GM23338 (cell line): ENCODE measurements at regions not wholly inside any gene's neighbourhood (a gene's known extent, or its start where the extent isn't known, plus 50 kb on each side); places are given as distances from the start of the nearest gene placed in this dataset.

Experiments used
- ATAC-seq: fragments of 200-7000 bp; cut with Tn5 transposase; 3 replicates; pipeline ENCODE4 v1.9.1; 2020
- DNase-seq: peaks from one replicate; pipeline ENCODE4 v3.0.0-alpha.2; 2015; ENCODE audit warnings: low spot score
- H2AFZ ChIP-seq: fragments of 200-600 bp; sonication (generic); 2 replicates; pipeline ENCODE4 v1.8.0; 2016; ENCODE audit warnings: antibody characterized with exemption, mild to moderate bottlenecking, moderate library complexity
- H3F3A ChIP-seq: fragments of 200-600 bp; sonication (generic); replicated peaks from 2 replicates; pipeline ENCODE4 v1.8.0; 2017; ENCODE audit warnings: antibody characterized with exemption, mixed run types, low read depth
- H3K27ac ChIP-seq: fragments of 200-600 bp; sonication (generic); 2 replicates; pipeline ENCODE4 v1.6.1; 2016; ENCODE audit warnings: low read depth
- H3K27me3 ChIP-seq: fragments of 200-600 bp; sonication (generic); 2 replicates; pipeline ENCODE4 v1.8.0; 2016; ENCODE audit warnings: mild to moderate bottlenecking, mixed run types, moderate library complexity; ENCODE audit not compliant: insufficient read depth
- H3K36me3 ChIP-seq: fragments of 200-600 bp; sonication (generic); 2 replicates; pipeline ENCODE4 v1.8.0; 2016; ENCODE audit warnings: mild to moderate bottlenecking; ENCODE audit not compliant: insufficient read depth
- H3K4me1 ChIP-seq: fragments of 200-600 bp; sonication (generic); 2 replicates; pipeline ENCODE4 v1.8.0; 2016; ENCODE audit warnings: mild to moderate bottlenecking, moderate library complexity; ENCODE audit not compliant: insufficient read depth
- H3K4me2 ChIP-seq: fragments of 200-600 bp; sonication (generic); 2 replicates; pipeline ENCODE4 v1.7.1; 2017; ENCODE audit warnings: mixed run types
- H3K4me3 ChIP-seq: fragments of 200-600 bp; sonication (generic); 2 replicates; pipeline ENCODE4 v1.6.1; 2016; ENCODE audit warnings: mixed run types
- H3K79me2 ChIP-seq: fragments of 200-600 bp; sonication (generic); replicated peaks from 2 replicates; pipeline ENCODE4 v1.8.0; 2017; ENCODE audit warnings: mild to moderate bottlenecking; ENCODE audit not compliant: insufficient read depth
- H3K9me2 ChIP-seq: fragments of 200-600 bp; sonication (generic); 2 replicates; pipeline ENCODE4 v1.8.0; 2017; ENCODE audit not compliant: insufficient read depth
- H4K20me1 ChIP-seq: fragments of 200-600 bp; sonication (generic); replicated peaks from 2 replicates; pipeline ENCODE4 v1.8.0; 2017; ENCODE audit warnings: mild to moderate bottlenecking; ENCODE audit not compliant: insufficient read depth
- H3K27ac Mint-ChIP-seq: 2 replicates; pipeline ENCODE4 v1.8.0; 2020; ENCODE audit warnings: inconsistent platforms, mild to moderate bottlenecking, moderate library complexity, mixed read lengths
- H3K27me3 Mint-ChIP-seq: 3 replicates; pipeline ENCODE4 v1.8.0; 2022; ENCODE audit warnings: low read depth, mild to moderate bottlenecking, moderate library complexity, mixed read lengths, inconsistent platforms; ENCODE audit not compliant: insufficient read depth, poor library complexity
- H3K36me3 Mint-ChIP-seq: 3 replicates; pipeline ENCODE4 v1.8.0; 2021; ENCODE audit warnings: low read depth, mild to moderate bottlenecking, inconsistent platforms, moderate library complexity, mixed read lengths
- H3K4me1 Mint-ChIP-seq: 3 replicates; pipeline ENCODE4 v1.8.0; 2020; ENCODE audit warnings: mild to moderate bottlenecking, inconsistent platforms, mixed read lengths
- H3K4me3 Mint-ChIP-seq: 3 replicates; pipeline ENCODE4 v1.8.0; 2021; ENCODE audit warnings: moderate library complexity, mild to moderate bottlenecking, inconsistent platforms, mixed read lengths
- H3K9me3 Mint-ChIP-seq: 3 replicates; pipeline ENCODE4 v1.8.0; 2020; ENCODE audit warnings: moderate library complexity, mild to moderate bottlenecking, inconsistent platforms, mixed read lengths
- CREB1 ChIP-seq: fragments of 250-450 bp; sonication (Bioruptor Pico); IDR thresholded peaks from 2 replicates; pipeline ENCODE4 v1.5.0; 2020; ENCODE audit warnings: low read depth, mild to moderate bottlenecking, moderate library complexity
- ETS1 ChIP-seq: IDR thresholded peaks from 2 replicates; pipeline ENCODE4 v1.6.1; 2016; ENCODE audit warnings: antibody characterized with exemption
- EZH2 ChIP-seq: fragments of 200-600 bp; sonication (generic); IDR thresholded peaks from one replicate; pipeline ENCODE4 v1.8.0; 2017; ENCODE audit warnings: antibody characterized with exemption, mild to moderate bottlenecking, low read depth; ENCODE audit not compliant: unreplicated experiment
- EZH2phosphoT487 ChIP-seq: fragments of 200-600 bp; sonication (generic); IDR thresholded peaks from one replicate; pipeline ENCODE4 v1.8.1; 2018; ENCODE audit warnings: antibody characterized with exemption; ENCODE audit not compliant: unreplicated experiment
- JUNB ChIP-seq: IDR thresholded peaks from one replicate; pipeline ENCODE4 v1.6.1; 2016; ENCODE audit warnings: antibody characterized with exemption; ENCODE audit not compliant: unreplicated experiment
- NANOG ChIP-seq: IDR thresholded peaks from 2 replicates; pipeline ENCODE4 v1.6.1; 2016; ENCODE audit warnings: antibody characterized with exemption, borderline replicate concordance
- POLR2AphosphoS5 ChIP-seq: IDR thresholded peaks from 2 replicates; pipeline ENCODE4 v1.6.1; 2016; ENCODE audit warnings: antibody characterized with exemption, low read depth
- STAT1 ChIP-seq: IDR thresholded peaks from one replicate; pipeline ENCODE4 v1.6.1; 2016; ENCODE audit warnings: antibody characterized with exemption; ENCODE audit not compliant: unreplicated experiment
- ZNF114 ChIP-seq: fragments of 250-450 bp; sonication (Bioruptor Pico); IDR thresholded peaks from 2 replicates; pipeline ENCODE4 v1.5.0; 2020; ENCODE audit warnings: mild to moderate bottlenecking, moderate library complexity
- ZNF331 ChIP-seq: fragments of 250-450 bp; sonication (Bioruptor Pico); IDR thresholded peaks from 2 replicates; pipeline ENCODE4 v1.5.0; 2020; ENCODE audit warnings: low read depth, mild to moderate bottlenecking, moderate library complexity
- TF ChIP-seq, protein P1 (sequence below): fragments of 250-450 bp; sonication (Bioruptor Pico); IDR thresholded peaks from 2 replicates; pipeline ENCODE4 v1.5.0; 2020; ENCODE audit warnings: mild to moderate bottlenecking, moderate library complexity
- TF ChIP-seq, protein P2 (sequence below), 2 experiments: fragments of 200-600 bp in 1 of 2; sonication (generic) in 1 of 2; conservative IDR thresholded peaks; 2 replicates each; pipeline versions ENCODE4 v1.5.1 to v1.6.1; 2016 to 2017; ENCODE audit warnings: antibody characterized with exemption in 2 of 2, low read depth in 2 of 2, mild to moderate bottlenecking in 2 of 2, moderate library complexity in 1 of 2
- TF ChIP-seq, protein P3 (sequence below): IDR thresholded peaks from one replicate; pipeline ENCODE4 v1.6.1; 2018; ENCODE audit warnings: antibody characterized with exemption; ENCODE audit not compliant: unreplicated experiment

DNA sequence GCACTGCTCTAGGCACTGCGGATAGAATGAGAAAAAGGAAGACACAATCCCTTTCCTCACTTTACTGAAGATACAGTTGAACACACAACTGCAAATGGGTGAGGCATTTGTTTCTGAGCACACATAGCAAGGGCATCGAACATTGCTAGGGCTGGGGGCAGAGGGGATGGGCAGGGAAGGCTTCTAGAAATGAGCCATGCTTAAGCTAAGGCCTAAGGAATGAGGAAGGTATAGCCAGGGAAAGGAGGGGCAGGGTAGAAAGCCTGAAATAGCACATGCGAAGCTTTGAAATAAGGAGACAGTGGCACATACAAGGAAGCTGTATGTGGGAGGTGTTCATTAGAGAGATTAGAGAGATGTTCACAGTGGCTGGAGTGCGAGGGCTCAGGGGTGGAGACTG is 92.7 kb downstream of the KIF4B start:
- no peak overlapping the region for H3K4me3 Mint-ChIP-seq
- TF ChIP-seq ETS1 (no peak), JUNB (no peak), CREB1 (CRISPR knock-in tag) (no peak), ZNF114 (CRISPR knock-in tag) (no peak), STAT1 (no peak), ZNF331 (CRISPR knock-in tag) (no peak), EZH2 (no peak), POLR2AphosphoS5 (no peak), EZH2phosphoT487 (no peak), NANOG (no peak)
- TF ChIP-seq, protein P1, sequence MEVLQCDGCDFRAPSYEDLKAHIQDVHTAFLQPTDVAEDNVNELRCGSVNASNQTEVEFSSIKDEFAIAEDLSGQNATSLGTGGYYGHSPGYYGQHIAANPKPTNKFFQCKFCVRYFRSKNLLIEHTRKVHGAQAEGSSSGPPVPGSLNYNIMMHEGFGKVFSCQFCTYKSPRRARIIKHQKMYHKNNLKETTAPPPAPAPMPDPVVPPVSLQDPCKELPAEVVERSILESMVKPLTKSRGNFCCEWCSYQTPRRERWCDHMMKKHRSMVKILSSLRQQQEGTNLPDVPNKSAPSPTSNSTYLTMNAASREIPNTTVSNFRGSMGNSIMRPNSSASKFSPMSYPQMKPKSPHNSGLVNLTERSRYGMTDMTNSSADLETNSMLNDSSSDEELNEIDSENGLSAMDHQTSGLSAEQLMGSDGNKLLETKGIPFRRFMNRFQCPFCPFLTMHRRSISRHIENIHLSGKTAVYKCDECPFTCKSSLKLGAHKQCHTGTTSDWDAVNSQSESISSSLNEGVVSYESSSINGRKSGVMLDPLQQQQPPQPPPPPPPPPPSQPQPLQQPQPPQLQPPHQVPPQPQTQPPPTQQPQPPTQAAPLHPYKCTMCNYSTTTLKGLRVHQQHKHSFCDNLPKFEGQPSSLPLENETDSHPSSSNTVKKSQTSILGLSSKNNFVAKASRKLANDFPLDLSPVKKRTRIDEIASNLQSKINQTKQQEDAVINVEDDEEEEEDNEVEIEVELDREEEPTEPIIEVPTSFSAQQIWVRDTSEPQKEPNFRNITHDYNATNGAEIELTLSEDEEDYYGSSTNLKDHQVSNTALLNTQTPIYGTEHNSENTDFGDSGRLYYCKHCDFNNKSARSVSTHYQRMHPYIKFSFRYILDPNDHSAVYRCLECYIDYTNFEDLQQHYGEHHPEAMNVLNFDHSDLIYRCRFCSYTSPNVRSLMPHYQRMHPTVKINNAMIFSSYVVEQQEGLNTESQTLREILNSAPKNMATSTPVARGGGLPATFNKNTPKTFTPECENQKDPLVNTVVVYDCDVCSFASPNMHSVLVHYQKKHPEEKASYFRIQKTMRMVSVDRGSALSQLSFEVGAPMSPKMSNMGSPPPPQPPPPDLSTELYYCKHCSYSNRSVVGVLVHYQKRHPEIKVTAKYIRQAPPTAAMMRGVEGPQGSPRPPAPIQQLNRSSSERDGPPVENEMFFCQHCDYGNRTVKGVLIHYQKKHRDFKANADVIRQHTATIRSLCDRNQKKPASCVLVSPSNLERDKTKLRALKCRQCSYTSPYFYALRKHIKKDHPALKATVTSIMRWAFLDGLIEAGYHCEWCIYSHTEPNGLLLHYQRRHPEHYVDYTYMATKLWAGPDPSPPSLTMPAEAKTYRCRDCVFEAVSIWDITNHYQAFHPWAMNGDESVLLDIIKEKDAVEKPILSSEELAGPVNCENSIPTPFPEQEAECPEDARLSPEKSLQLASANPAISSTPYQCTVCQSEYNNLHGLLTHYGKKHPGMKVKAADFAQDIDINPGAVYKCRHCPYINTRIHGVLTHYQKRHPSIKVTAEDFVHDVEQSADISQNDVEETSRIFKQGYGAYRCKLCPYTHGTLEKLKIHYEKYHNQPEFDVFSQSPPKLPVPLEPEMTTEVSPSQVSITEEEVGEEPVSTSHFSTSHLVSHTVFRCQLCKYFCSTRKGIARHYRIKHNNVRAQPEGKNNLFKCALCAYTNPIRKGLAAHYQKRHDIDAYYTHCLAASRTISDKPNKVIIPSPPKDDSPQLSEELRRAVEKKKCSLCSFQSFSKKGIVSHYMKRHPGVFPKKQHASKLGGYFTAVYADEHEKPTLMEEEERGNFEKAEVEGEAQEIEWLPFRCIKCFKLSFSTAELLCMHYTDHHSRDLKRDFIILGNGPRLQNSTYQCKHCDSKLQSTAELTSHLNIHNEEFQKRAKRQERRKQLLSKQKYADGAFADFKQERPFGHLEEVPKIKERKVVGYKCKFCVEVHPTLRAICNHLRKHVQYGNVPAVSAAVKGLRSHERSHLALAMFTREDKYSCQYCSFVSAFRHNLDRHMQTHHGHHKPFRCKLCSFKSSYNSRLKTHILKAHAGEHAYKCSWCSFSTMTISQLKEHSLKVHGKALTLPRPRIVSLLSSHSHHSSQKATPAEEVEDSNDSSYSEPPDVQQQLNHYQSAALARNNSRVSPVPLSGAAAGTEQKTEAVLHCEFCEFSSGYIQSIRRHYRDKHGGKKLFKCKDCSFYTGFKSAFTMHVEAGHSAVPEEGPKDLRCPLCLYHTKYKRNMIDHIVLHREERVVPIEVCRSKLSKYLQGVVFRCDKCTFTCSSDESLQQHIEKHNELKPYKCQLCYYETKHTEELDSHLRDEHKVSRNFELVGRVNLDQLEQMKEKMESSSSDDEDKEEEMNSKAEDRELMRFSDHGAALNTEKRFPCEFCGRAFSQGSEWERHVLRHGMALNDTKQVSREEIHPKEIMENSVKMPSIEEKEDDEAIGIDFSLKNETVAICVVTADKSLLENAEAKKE (CRISPR knock-in tag): no peak
- TF ChIP-seq, protein P2, sequence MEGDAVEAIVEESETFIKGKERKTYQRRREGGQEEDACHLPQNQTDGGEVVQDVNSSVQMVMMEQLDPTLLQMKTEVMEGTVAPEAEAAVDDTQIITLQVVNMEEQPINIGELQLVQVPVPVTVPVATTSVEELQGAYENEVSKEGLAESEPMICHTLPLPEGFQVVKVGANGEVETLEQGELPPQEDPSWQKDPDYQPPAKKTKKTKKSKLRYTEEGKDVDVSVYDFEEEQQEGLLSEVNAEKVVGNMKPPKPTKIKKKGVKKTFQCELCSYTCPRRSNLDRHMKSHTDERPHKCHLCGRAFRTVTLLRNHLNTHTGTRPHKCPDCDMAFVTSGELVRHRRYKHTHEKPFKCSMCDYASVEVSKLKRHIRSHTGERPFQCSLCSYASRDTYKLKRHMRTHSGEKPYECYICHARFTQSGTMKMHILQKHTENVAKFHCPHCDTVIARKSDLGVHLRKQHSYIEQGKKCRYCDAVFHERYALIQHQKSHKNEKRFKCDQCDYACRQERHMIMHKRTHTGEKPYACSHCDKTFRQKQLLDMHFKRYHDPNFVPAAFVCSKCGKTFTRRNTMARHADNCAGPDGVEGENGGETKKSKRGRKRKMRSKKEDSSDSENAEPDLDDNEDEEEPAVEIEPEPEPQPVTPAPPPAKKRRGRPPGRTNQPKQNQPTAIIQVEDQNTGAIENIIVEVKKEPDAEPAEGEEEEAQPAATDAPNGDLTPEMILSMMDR (conservative IDR thresholded peaks at IDR 0.05; ENCODE audit: low read depth in 2 of 2): no peak
- TF ChIP-seq, protein P3, sequence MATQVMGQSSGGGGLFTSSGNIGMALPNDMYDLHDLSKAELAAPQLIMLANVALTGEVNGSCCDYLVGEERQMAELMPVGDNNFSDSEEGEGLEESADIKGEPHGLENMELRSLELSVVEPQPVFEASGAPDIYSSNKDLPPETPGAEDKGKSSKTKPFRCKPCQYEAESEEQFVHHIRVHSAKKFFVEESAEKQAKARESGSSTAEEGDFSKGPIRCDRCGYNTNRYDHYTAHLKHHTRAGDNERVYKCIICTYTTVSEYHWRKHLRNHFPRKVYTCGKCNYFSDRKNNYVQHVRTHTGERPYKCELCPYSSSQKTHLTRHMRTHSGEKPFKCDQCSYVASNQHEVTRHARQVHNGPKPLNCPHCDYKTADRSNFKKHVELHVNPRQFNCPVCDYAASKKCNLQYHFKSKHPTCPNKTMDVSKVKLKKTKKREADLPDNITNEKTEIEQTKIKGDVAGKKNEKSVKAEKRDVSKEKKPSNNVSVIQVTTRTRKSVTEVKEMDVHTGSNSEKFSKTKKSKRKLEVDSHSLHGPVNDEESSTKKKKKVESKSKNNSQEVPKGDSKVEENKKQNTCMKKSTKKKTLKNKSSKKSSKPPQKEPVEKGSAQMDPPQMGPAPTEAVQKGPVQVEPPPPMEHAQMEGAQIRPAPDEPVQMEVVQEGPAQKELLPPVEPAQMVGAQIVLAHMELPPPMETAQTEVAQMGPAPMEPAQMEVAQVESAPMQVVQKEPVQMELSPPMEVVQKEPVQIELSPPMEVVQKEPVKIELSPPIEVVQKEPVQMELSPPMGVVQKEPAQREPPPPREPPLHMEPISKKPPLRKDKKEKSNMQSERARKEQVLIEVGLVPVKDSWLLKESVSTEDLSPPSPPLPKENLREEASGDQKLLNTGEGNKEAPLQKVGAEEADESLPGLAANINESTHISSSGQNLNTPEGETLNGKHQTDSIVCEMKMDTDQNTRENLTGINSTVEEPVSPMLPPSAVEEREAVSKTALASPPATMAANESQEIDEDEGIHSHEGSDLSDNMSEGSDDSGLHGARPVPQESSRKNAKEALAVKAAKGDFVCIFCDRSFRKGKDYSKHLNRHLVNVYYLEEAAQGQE: no peak
- no peaks in the 10 kb centered on the region for H3K9me3 Mint-ChIP-seq
- H3K4me1 Mint-ChIP-seq: no peaks in the 10 kb centered on the region
- Histone ChIP-seq H3K4me2 (no peak overlapping the region), H3K27me3 (no peaks in the 10 kb centered on the region), H3F3A (no peaks in the 10 kb centered on the region), H3K36me3 (no peaks in the 10 kb centered on the region), H4K20me1 (no peaks in the 10 kb centered on the region), H3K27ac (no peak overlapping the region), H3K4me3 (no peak overlapping the region), H2AFZ (no peak overlapping the region), H3K4me1 (no peaks in the 10 kb centered on the region), H3K9me2 (no peaks in the 10 kb centered on the region), H3K79me2 (no peaks in the 10 kb centered on the region)
- no peak for ATAC-seq
- peaks cover 2% of the 10 kb centered on the region for H3K27me3 Mint-ChIP-seq
- H3K27ac Mint-ChIP-seq: no peak overlapping the region
- H3K36me3 Mint-ChIP-seq: no peaks in the 10 kb centered on the region
- DNase-seq: no peak
